Medulla oblongata (tissue), 1 donor: ENCODE measurements at regions not wholly inside any gene's neighbourhood (a gene's known extent, or its start where the extent isn't known, plus 50 kb on each side); places are given as distances from the start of the nearest gene placed in this dataset.

Source experiments
- DNase-seq: peaks from one replicate; pipeline ENCODE4 v3.0.0-alpha.2; 2015; ENCODE audit errors: extremely low spot score

DNA sequence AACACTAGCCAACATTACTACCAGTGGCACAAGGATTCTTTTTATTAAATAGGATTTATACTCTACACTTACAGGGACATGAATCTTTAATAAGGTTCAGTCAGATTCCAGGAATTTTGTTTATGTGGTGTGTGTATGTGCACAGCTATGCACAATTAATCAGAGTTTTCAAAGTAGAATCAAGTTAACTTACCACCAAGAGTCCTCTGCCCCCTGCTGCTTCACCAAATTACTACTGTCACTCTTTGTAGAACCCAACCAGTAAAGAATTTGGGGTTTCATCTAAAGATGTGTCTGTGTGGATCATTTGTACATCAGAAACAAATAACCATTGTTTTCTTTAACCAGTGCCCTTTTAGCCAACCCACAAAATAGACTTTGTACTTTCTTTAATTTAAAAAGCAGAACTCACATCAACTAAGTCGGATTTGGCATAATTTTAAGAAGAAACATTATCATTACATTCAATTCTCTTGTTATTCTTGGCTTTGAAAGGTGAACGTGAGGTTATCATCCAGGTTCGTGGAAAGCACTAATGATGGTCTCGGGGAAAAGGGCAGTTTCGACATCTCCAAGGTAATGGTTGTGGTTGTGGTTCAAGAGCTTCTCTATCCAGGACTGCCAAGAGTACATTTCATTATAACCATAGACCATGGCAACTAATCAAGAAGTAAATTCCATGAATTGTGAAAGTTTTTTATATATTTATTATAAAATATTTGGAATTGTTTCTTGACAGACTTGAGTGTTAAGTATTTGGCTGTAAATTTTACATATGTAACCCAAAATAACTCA lies 514.3 kb upstream of the ID4 start:
- DNase-seq: no peak

DNA sequence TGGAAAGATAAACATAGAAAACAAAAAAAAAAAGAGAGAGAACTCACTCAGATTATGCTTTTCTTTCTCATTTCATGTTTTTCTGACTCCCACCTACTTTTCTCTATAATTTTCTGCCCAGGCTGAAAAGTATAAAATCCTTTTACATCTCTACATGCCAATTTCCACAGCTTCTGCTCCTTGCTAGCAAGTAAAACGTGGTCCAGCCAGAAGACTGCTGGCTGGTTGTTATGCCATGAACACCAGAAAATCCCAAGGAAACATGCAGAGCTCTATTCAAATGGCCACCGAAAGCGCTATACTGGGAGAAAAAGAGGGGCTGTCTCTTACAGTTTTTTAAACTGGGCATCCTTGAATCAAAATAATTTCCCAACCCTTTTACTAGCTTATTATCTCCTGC lies 512.8 kb upstream of the ID4 start:
- DNase-seq: no peak

DNA sequence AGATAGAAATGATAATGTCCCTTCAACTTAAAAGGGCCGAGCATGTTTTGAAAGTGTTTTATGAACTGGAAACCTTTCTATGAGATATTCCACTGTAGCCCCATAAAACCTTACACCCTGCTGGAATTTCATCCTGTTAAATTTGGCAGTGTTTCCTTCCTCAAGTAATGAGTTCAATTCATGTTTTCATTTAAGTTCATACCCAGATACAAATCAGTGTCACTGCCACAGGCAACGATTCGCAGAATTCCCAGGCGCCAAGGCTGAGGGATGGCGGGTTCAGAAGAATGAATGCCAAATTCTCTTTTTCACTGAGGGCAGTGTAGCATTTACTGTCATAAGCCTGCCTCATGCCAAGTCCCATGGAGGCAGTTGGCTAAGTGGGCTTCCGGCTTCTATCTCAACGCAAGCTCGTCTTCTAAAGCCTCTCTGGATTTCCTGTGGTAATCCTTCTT lies 511.8 kb upstream of the ID4 start:
- peak; percentile 20 for DNase-seq

DNA sequence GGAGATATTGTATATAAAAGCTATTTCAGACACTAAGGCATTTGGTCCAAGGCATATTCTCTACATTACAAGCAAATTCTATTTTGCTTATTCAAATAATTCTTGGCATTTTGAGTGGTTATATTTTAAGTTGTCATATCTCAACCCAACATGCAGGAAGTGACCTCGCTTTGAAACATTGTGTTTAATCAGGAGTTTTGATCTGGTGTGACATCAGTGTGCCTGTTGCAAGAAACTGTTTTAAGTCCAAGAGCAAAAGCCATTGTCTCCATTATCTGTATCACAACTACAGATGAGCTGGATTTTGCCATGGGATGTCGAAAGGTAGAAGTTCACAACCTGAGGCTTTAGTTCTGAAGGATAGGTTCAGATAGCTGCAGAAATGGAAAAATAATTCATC lies 509.9 kb upstream of the ID4 start:
- DNase-seq: no peak

DNA sequence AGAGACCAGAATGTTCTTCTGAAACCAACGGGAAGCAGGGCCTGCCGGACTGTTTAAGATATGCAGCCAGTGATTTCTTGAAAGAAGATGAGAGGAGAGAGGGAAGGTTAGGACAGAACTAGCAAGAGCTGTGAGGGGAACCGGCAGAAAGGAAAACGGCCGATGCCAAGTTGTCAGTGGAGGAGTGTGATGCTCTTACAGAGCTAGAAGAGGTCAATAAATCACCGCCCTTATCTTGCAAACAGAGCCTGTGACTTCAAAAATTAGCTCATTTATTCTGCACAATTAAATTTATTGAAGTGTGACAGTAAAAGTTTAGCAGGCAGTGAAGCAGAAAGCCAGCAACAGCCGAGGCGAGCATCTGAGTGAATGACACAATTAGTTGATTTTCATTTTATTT lies 509.5 kb upstream of the ID4 start:
- DNase-seq: no peak

DNA sequence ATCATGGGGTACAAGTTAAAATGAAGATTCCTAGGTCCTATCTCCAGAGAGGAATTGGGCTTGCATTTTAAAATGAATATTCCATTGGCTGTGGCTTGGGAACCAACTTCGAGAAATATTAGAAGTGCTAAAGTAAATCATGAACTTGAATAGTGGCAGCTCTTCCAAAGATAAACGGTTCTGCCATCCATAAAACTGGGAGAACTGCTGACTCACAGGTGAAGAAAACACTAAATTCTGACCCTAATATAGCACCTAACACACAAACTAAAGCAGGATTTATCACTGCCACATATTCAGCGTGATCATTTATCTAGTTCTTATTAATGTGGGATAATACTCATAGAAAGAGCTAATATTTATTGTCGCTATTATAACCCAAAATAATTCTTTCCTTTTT lies 508.1 kb upstream of the ID4 start:
- no peak for DNase-seq

DNA sequence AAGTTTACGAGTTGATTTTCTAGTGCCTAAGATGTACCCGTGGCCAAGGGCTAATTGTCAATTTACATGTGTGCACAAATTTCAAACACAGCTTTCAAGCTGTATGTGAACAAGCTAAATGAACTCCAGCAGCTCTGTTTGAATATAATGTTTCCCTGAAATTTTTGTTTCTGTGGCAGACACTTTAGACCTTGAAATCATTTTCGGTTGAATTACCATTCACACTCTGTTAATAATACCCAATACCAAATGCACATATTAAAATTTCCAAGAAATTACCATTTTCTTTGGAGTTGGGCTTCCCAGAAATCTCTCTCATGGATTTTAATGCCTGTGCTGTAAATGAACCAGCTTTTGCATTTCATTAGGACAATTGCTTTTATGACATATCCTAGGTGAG lies 506.1 kb upstream of the ID4 start:
- no peak for DNase-seq

DNA sequence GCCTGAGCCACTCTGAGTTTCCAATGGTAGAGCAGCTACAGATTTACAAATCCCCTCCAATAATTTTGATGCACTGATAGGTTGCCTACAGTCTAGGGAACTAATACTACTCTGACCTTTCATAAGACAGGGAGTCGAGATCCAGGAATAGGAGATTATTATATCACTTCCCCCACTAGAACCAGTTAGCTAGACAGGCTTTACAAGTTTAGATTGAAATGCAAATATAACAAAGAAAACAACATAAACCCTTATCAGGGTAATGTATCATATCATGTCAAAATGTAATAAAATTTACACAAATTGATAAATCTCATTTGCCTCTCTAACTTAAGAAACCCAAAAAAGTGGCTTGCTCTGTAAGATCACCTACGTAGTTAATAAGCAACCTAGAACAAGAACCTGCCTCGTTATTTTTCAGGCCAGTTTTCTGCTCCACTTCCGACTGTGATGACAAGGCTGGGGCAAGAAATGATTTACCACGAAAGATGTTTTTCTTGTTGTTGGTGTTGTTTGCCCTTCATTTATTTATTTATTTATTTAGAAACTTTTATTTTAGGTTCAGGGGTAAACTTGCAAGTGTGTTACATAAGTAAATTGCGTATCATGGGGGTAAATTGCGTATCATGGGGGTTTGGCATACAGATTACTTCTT lies 504.2 kb upstream of the ID4 start:
- DNase-seq: no peak

DNA sequence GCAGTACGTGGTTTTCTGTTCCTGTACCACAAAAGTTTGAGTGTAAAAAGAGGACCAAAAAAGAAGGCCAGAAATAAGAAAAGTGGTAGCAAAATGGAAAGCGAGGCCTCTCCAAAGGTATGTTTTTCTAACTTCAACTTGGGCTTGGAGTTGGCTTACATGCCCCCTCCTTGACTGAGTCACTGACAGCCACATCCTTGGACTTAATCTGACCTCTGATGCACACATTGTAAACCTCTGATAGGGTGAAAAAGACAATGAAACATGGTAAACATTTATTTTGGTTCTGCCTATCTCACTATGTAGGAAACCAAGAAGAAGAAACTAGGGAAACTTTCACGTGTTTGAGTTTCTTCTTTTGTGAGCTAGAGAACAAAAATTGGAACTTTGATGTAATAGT lies 503.2 kb upstream of the ID4 start:
- no peak for DNase-seq

DNA sequence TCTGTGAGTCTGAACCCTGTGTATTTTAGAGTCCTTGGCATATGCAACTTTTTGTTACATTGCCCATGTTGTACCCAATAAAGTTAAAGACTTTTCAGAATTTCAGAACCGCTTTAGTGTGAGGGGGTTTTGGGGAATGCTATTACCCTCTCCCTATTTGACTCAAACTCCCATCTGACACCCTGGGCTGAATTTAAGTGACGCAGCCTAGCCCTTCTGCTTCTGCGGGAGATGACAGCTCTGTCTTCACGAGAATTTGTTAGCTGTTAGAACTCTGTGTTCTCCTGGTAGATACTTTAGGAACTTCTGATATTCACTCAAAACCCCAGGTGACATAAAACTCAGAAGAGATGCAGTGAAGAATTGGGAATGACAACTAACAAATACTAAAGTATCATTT lies 500.6 kb upstream of the ID4 start:
- no peak for DNase-seq

DNA sequence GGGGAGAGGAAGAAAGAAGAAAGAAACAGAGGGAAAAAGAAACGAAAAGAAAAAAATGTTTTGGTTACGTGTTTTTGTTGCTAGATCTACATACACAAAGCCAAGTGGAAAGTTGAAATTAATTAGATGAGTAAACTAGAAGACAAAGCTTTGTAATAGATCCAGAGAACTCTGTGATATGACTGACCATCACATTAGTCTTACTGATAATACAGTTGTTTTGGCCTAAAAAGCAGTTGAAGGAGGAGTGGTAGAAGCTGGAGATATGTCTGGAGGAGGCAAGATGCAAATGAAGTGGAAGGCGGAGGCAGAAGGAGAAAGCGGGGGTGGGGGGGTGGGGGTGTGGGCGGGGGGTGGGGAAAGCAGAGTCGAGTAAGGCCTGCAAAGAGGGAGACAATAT lies 500.1 kb upstream of the ID4 start:
- no peak for DNase-seq

DNA sequence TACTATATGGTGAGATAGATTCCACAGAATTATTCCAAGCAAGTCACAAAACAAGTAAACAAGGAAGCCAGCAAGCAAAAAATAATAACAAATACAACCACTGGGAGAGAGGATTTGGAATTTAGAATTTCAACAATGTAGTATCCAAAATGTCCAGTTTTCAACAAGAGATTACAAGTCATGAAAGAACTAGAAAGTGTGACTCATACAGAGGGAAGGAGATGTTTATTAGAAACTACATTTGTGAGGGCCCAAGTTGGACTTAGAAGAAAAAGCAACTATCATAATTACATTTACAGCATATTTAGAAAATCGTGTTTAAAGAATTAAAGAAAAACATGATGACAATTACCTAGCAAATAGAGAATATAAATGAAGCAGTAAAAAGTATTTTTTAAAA lies 494.6 kb upstream of the ID4 start:
- DNase-seq: no peak

DNA sequence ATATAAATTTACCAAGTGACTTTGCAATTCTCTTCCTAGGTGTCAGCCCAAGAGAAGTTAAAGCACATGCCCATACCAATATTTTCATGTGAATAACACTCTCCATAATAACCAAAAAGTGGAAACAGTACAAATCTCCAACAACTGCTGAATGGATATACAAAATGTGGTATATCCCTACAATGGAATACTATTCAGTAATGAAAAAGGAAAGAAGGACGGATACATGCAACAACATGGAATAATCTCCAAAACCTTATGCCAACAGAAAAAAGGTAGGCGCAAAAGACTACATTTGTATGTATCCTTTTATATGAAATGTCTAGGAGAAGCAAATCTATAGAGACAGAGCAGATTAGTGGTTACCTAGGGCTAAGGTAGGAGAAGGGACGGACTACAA lies 487.7 kb upstream of the ID4 start:
- DNase-seq: no peak

DNA sequence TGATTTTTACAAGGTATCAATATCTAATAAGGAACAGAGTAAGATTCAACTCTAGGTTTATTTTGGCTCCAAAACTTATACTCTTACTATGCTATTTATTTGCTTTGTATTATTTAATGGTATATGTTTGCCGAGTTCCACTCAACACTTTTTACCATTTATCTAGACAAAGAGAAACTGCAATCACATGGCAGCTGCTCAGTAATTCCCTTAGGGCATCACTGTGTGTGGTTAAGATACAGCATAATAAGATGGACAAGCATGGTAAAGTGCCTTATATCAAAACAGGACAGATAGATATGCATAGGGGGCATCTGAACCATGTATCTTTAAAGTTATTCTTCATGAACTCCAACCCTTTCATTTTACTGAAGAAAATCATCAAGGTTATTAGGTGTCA lies 483.0 kb upstream of the ID4 start:
- no peak for DNase-seq

DNA sequence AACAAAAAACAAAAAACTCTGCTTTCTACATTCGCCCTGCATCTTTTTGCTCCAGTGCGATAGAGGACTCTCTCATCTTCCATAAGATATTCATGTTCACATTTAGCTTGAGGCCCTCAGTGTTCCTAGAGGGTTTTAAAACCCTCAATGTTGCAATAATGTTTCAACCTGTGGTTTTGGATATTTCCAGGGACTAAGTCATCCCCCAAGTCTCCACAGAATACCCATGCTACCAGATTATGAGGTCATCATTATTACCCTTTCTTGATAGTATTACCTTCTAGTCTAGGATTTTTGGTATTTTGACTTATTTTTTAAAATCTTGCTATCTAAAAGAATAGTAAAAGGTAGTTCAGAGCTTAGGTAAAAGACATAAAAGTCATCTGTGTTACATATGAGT lies 480.5 kb upstream of the ID4 start:
- DNase-seq: no peak

DNA sequence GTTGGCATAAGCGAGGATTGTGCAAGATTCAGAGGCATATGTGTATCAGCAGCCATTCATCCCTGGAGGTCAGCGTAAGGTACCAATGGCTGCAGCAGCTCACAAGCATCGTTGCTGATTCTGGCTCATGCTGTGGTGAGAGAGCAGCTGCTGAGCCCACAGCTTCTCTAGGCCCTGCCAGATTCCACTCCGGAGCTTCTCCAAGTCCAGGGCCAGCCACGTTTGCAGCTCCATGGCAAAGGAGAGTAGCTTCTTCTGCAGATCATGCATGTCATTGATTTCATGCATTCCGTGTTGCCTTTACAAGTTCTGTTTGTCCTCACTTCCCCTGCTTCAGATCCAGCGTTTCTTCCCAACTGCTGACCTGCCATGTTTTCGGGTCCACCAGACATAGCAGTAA lies 474.8 kb upstream of the ID4 start:
- no peak for DNase-seq

DNA sequence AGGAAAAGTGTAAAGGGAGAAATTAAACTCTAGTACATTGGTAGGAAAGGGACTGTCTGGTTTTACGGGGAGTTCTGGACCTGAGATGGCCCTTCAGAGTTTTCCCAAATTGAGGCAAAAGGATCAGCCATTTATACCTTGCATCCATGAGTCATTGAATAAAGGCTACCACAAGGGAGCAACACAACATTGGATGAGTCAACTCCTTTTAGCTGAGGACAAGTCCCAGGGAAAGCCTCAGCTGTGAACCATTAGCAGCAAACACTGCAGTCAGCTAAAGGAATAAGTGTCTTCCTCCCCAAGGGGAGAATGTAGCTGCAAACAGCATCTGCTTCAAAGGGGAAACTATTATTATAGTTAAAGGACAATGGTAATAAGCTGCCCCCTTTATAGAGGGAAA lies 468.7 kb upstream of the ID4 start:
- DNase-seq: no peak

DNA sequence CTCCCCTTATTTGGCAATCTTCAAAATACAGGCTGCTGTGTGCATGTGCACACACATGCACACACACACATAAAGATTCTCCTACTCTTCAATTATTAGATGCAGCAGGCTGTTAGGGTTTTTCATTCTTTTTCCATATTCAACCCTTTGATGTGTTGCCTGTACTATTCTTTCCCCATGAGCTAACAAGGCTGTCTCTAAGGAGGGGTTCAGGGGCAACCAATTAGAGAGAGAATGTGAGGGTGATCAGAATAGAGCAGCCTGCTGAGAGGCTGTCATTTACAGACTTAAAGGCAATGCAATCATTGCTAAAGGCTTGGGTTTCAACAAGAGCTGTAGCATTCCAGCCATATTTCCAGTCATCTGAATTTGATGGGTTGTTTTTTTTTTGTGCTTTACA lies 467.4 kb upstream of the ID4 start:
- DNase-seq: no peak

DNA sequence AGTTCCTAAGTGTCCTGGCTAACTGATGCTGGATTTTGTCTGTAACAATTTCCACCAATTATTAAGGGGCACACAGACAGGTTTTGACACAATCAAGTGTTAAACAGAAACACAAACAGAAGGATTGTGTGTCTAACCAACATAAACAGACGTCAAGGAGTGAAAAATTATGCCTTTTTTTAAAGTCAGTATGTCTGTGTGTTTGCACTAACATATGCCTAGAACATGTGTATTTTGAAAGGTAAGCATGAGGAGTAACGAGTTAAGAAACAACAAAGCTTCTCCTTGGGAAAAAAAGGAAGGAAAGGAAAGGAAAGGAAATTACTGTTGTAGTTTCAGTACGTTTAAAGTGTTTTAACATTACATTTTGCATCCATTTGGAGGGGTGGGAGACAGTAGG lies 466.3 kb upstream of the ID4 start:
- no peak for DNase-seq

DNA sequence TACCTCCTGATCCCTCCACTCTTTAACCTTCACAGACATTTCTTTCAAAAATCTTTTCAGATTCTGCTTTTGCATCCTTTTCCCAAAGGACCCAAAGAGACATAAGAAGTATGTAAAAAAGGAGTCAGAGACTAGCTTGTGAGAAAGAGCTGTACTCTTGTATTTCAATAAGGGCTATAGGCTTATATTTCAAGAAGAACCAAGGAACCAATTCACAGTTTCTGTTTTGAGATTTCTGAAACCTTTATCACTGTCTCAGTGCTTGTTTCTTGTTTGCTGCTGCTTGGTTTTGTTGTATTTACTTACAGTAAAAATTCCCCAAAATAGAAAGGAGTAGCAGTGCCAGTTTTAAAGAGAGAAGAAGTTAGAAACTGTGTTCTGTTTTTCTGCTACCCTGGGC lies 461.6 kb upstream of the ID4 start:
- no peak for DNase-seq

DNA sequence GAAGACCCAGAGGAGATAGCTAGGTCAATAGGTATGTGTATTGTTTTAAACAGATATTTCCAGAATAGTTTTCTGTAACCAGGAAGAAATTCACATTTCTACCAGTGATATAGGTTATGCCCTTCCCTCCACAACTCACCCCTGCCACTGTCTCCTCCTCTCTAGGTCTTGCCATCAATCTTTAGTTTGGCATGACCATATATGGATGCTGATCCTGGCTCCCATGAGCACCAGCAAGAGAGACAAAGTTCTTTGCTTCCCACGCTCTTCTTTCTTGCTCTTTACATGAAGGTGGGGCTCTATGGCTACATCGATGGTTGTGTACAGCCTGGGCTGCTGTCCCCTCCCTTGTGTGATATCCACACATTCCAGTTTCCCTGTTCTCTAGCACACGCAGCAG lies 459.4 kb upstream of the ID4 start:
- no peak for DNase-seq

DNA sequence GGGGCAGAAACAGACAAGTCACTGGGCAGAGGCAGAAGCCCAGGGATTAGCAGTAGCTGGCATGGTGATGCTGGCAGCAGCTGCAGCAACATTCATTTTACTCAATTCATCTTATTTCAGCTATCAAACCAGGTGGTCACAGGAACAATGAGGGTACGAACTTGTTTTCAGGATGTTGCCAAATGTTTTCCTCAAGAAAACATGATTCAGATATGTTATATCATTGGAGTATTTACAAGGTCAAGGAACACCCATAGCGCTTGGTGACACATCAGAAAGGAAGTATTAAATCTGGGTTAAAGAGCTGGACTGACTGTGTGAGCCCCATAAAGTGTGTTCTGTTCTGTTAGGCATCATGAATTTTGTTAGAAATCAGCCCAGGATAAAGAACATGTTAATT lies 456.9 kb upstream of the ID4 start:
- DNase-seq: no peak

DNA sequence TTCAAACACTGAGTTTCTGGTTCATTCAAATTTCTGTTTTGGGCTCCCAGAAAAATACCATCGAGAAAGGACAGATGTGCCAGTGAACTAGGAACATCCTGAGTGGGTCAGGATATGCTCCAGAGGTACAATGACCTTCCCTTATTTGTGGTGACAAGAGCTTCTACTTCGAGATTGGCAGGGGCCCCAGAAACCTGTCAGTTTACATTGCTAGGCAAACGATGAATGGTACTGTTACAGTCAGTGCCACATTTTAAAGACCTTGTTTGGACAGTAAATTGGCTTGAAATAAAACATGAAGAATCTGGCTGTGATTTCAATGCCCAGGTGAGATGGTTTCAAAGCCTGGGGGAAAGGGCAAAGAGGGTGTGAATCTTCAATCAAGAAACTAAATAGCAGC lies 454.5 kb upstream of the ID4 start:
- no peak for DNase-seq

DNA sequence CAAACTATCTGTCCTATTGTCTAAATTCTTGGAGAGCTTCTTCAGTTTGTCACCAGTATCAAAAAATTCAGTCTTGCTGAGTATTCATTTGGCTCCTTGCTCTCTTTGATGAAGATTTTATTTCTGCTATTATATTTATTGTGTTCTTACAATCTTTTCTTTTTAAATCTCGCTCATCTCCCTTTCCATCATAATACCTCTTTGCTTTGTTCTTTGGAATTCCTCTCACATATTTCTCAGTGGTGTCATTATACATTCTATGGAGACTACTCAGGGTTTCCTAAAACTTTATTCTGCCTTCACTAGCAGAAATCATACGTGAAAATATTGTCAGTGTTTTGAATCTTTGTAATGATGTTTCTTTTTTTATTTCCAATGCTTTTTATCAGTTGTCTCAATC lies 445.2 kb upstream of the ID4 start:
- no peak for DNase-seq
